HAP-1 (cell line): ENCODE measurements at regions not wholly inside any gene's neighbourhood (a gene's known extent, or its start where the extent isn't known, plus 50 kb on each side); places are given as distances from the start of the nearest gene placed in this dataset.

Source experiments
- DNase-seq, 2 experiments: peaks; one replicate each; pipeline ENCODE4 v3.0.0-alpha.2; 2016 to 2020; ENCODE audit warnings: low spot score in 2 of 2
- H3K27me3 ChIP-seq: fragments of 250-450 bp; sonication (Bioruptor Pico); 2 replicates; pipeline ENCODE4 v1.5.1; 2020; ENCODE audit warnings: low read depth, mild to moderate bottlenecking, moderate library complexity
- H3K36me3 ChIP-seq: fragments of 250-450 bp; sonication (Bioruptor Pico); replicated peaks from 2 replicates; pipeline ENCODE4 v1.5.1; 2020; ENCODE audit warnings: mild to moderate bottlenecking
- H3K4me1 ChIP-seq: fragments of 250-450 bp; sonication (Bioruptor Pico); 2 replicates; pipeline ENCODE4 v1.5.1; 2020; ENCODE audit warnings: mild to moderate bottlenecking
- H3K4me3 ChIP-seq: fragments of 250-450 bp; sonication (Bioruptor Pico); 2 replicates; pipeline ENCODE4 v1.5.1; 2020; ENCODE audit warnings: mild to moderate bottlenecking, moderate library complexity
- H3K9me3 ChIP-seq: fragments of 250-450 bp; sonication (Bioruptor Pico); 2 replicates; pipeline ENCODE4 v1.5.1; 2020; ENCODE audit warnings: mild to moderate bottlenecking, moderate library complexity
- in situ Hi-C: fragments of 300-500 bp; cut with MboI; formaldehyde crosslinking; loops from 3 replicates; pipeline ENCODE4 v1.14.3; 2020; ENCODE audit warnings: low sequenced_read_pairs, inconsistent platforms, mixed read lengths

GRCh38 chr14:26887847-26888246 lies 290.0 kb upstream of the NOVA1 start:
- no peaks in the 10 kb centered on the region for H3K4me1 ChIP-seq
- no peaks in the 10 kb centered on the region for H3K36me3 ChIP-seq
- in situ Hi-C loops: no loop called here
- no peaks in the 10 kb centered on the region for H3K9me3 ChIP-seq
- no peak overlapping the region for H3K4me3 ChIP-seq
- DNase-seq: no peak
- no peaks in the 10 kb centered on the region for H3K27me3 ChIP-seq

GRCh38 chr14:26888592-26888991 lies 290.8 kb upstream of the NOVA1 start:
- Histone ChIP-seq H3K9me3 (no peaks in the 10 kb centered on the region), H3K4me1 (no peaks in the 10 kb centered on the region), H3K27me3 (no peaks in the 10 kb centered on the region), H3K4me3 (no peak overlapping the region), H3K36me3 (no peaks in the 10 kb centered on the region)
- DNase-seq: no peak
- in situ Hi-C loops: no loop called here

GRCh38 chr14:26896447-26896846 lies 298.6 kb upstream of the NOVA1 start:
- DNase-seq: no peak
- no peaks in the 10 kb centered on the region for H3K9me3 ChIP-seq
- H3K4me3 ChIP-seq: no peak overlapping the region

GRCh38 chr14:26897196-26897595 lies 299.4 kb upstream of the NOVA1 start:
- H3K36me3 ChIP-seq: no peaks in the 10 kb centered on the region
- no peak overlapping the region for H3K4me3 ChIP-seq
- in situ Hi-C loops: no loop called here
- H3K27me3 ChIP-seq: no peaks in the 10 kb centered on the region
- H3K4me1 ChIP-seq: no peaks in the 10 kb centered on the region
- no peak for DNase-seq
- no peaks in the 10 kb centered on the region for H3K9me3 ChIP-seq

More at GRCh38 chr14:26896447-26896846, 298.6 kb upstream of the NOVA1 start:
- Histone ChIP-seq H3K4me1 (no peaks in the 10 kb centered on the region), H3K36me3 (no peaks in the 10 kb centered on the region), H3K27me3 (no peaks in the 10 kb centered on the region)
- in situ Hi-C loops: no loop called here

GRCh38 chr14:26905229-26905628 lies 307.4 kb upstream of the NOVA1 start:
- no peaks in the 10 kb centered on the region for H3K9me3 ChIP-seq
- H3K36me3 ChIP-seq: no peaks in the 10 kb centered on the region
- no peak for DNase-seq
- in situ Hi-C loops: no loop called here
- H3K4me3 ChIP-seq: no peak overlapping the region
- no peaks in the 10 kb centered on the region for H3K27me3 ChIP-seq
- H3K4me1 ChIP-seq: no peaks in the 10 kb centered on the region

GRCh38 chr14:26913786-26914185 lies 316.0 kb upstream of the NOVA1 start:
- in situ Hi-C loops: no loop called here
- no peaks in the 10 kb centered on the region for H3K9me3 ChIP-seq

GRCh38 chr14:26917086-26917485 lies 319.3 kb upstream of the NOVA1 start:
- in situ Hi-C loops: no loop called here
- DNase-seq: peak; percentile 9 to 46
- Histone ChIP-seq H3K27me3 (no peaks in the 10 kb centered on the region), H3K4me1 (no peaks in the 10 kb centered on the region), H3K4me3 (no peak overlapping the region), H3K36me3 (no peaks in the 10 kb centered on the region), H3K9me3 (no peaks in the 10 kb centered on the region)

More at GRCh38 chr14:26913786-26914185, 316.0 kb upstream of the NOVA1 start:
- DNase-seq: no peak
- Histone ChIP-seq H3K4me1 (no peaks in the 10 kb centered on the region), H3K27me3 (no peaks in the 10 kb centered on the region), H3K4me3 (no peak overlapping the region), H3K36me3 (no peaks in the 10 kb centered on the region)

- Histone ChIP-seq H3K9me3 (no peaks in the 10 kb centered on the region), H3K4me3 (no peak overlapping the region), H3K27me3 (no peaks in the 10 kb centered on the region; the same call in 1 of the 2 replicates), H3K4me1 (no peaks in the 10 kb centered on the region; the same call in 1 of the 2 replicates), H3K36me3 (no peaks in the 10 kb centered on the region)
- in situ Hi-C loops: no loop called here
- DNase-seq: no peak
Measured at GRCh38 chr14:26925876-26926584, 328.2 kb upstream of the NOVA1 start.

GRCh38 chr14:26926585-26926984 lies 328.8 kb upstream of the NOVA1 start:
- no peak overlapping the region for H3K4me3 ChIP-seq
- no peaks in the 10 kb centered on the region for H3K36me3 ChIP-seq
- no peaks in the 10 kb centered on the region for H3K9me3 ChIP-seq
- in situ Hi-C loops: no loop called here
- H3K4me1 ChIP-seq: no peaks in the 10 kb centered on the region; the same call in 1 of the 2 replicates
- no peaks in the 10 kb centered on the region; the same call in 1 of the 2 replicates for H3K27me3 ChIP-seq
- no peak for DNase-seq

- Histone ChIP-seq H3K9me3 (no peaks in the 10 kb centered on the region), H3K4me3 (no peak overlapping the region), H3K4me1 (no peaks in the 10 kb centered on the region; the same call in 1 of the 2 replicates), H3K27me3 (no peaks in the 10 kb centered on the region; the same call in 1 of the 2 replicates), H3K36me3 (no peaks in the 10 kb centered on the region)
- in situ Hi-C loops: no loop called here
- DNase-seq: no peak
Measured at GRCh38 chr14:26928019-26928418, 330.2 kb upstream of the NOVA1 start.

- Histone ChIP-seq H3K27me3 (no peaks in the 10 kb centered on the region; the same call in 1 of the 2 replicates), H3K9me3 (no peaks in the 10 kb centered on the region), H3K36me3 (no peaks in the 10 kb centered on the region), H3K4me3 (no peak overlapping the region), H3K4me1 (no peaks in the 10 kb centered on the region; the same call in 1 of the 2 replicates)
- in situ Hi-C loops: no loop called here
- no peak for DNase-seq
Measured at GRCh38 chr14:26929361-26929760, 331.5 kb upstream of the NOVA1 start.

GRCh38 chr14:26930576-26930975 lies 332.7 kb upstream of the NOVA1 start:
- Histone ChIP-seq H3K4me3 (no peak overlapping the region), H3K36me3 (no peaks in the 10 kb centered on the region), H3K9me3 (no peaks in the 10 kb centered on the region), H3K27me3 (no peaks in the 10 kb centered on the region; the same call in 1 of the 2 replicates), H3K4me1 (no peaks in the 10 kb centered on the region; the same call in 1 of the 2 replicates)
- in situ Hi-C loops: no loop called here
- DNase-seq: no peak

- Histone ChIP-seq H3K36me3 (no peaks in the 10 kb centered on the region), H3K4me3 (no peak overlapping the region), H3K9me3 (no peaks in the 10 kb centered on the region), H3K4me1 (no peaks in the 10 kb centered on the region; the same call in 1 of the 2 replicates), H3K27me3 (no peaks in the 10 kb centered on the region; the same call in 1 of the 2 replicates)
- DNase-seq: no peak
- in situ Hi-C loops: no loop called here
Measured at GRCh38 chr14:26932606-26933005, 334.8 kb upstream of the NOVA1 start.

- Histone ChIP-seq H3K27me3 (no peaks in the 10 kb centered on the region; the same call in 1 of the 2 replicates), H3K9me3 (no peaks in the 10 kb centered on the region), H3K36me3 (no peaks in the 10 kb centered on the region), H3K4me3 (no peak overlapping the region), H3K4me1 (no peaks in the 10 kb centered on the region; the same call in 1 of the 2 replicates)
- in situ Hi-C loops: no loop called here
- DNase-seq: no peak
Measured at GRCh38 chr14:26933431-26933830, 335.6 kb upstream of the NOVA1 start.
